ENCODE measurements at regions not wholly inside any gene's neighbourhood (a gene's known extent, or its start where the extent isn't known, plus 50 kb on each side); places are given as distances from the start of the nearest gene placed in this dataset.

DNA sequence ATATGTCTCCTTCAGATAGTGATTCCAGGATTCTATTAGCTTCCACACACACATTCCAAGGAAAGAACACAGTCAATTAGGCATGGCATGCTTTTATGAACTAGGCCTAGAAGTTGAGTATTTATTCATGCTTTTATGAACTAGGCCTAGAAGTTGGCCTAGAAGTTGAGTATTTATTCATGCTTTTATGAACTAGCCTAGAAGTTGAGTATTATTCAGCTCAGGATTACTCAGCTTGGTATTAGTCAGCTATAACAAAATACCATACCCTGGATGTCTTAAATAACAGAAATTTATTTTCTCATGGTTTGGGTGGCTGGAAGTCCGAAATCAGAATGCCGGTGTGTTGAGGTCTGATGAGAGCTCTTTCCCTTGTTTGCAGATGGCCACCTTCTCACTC, 442.7 kb upstream of the FLRT2 start:
- TF ChIP-seq FOXM1 (IDR thresholded peaks at IDR 0.05; ENCODE audit: borderline replicate concordance) (no peak), FOXK2 (IDR thresholded peaks at IDR 0.05) (no peak)
